ENCODE measurements at regions not wholly inside any gene's neighbourhood (a gene's known extent, or its start where the extent isn't known, plus 50 kb on each side); places are given as distances from the start of the nearest gene placed in this dataset.
"Not testable (repeated sequence)": the region's sequence is repeated elsewhere in the genome, so short reads cannot be mapped to it uniquely, and the experiment has no call there.

GRCh38 chr14:41532255-41532654 is 74.4 kb upstream of the LRFN5 start:
- DNase-seq, result no peak
- Histone ChIP-seq H3K9me3 (peaks cover 0 to 21% (median 0%) of the 10 kb centered on the region in 12 donors), H3K4me1 (no peaks in the 10 kb centered on the region), H3K27me3 (no peaks in the 10 kb centered on the region), H3K36me3 (no peaks in the 10 kb centered on the region), H3K4me3 (no peak overlapping the region), H3K27ac (no peak overlapping the region)
- intact Hi-C loops (cut with DNase I), result no loop called here
- no peak for ATAC-seq
- 66 to 73% (median 68%) methylated on average over 2 of the region's 2 CpGs for WGBS, 4 donors
- TF ChIP-seq POLR2A (IDR thresholded peaks at IDR 0.05) (no peak), CTCF (IDR thresholded peaks at IDR 0.05) (no peak)

GRCh38 chr14:41521891-41522290 is 84.8 kb upstream of the LRFN5 start:
- intact Hi-C loops (cut with DNase I), result no loop called here

GRCh38 chr14:41518030-41518429 is 88.6 kb upstream of the LRFN5 start:
- H3K4me3 ChIP-seq; H3K27ac ChIP-seq; H3K36me3 ChIP-seq; H3K4me1 ChIP-seq; ATAC-seq; H3K27me3 ChIP-seq; H3K9me3 ChIP-seq; intact Hi-C loops (cut with DNase I); DNase-seq: not testable (repeated sequence)
- 77 to 88% (median 87%) methylated on average over 7 to 11 of the region's 11 CpGs for WGBS, 4 donors

More at GRCh38 chr14:41521891-41522290, 84.8 kb upstream of the LRFN5 start:
- no peak for TF ChIP-seq POLR2A (IDR thresholded peaks at IDR 0.05)
- Histone ChIP-seq H3K4me1 (no peaks in the 10 kb centered on the region), H3K27ac (no peak overlapping the region), H3K27me3 (no peaks in the 10 kb centered on the region), H3K4me3 (no peak overlapping the region), H3K9me3 (no peaks in the 10 kb centered on the region), H3K36me3 (no peaks in the 10 kb centered on the region)
- ATAC-seq (no peak), DNase-seq (no peak)
- WGBS, 4 donors, result 69 to 94% (median 81%) methylated on average over 1 of the region's 1 CpG

DNA sequence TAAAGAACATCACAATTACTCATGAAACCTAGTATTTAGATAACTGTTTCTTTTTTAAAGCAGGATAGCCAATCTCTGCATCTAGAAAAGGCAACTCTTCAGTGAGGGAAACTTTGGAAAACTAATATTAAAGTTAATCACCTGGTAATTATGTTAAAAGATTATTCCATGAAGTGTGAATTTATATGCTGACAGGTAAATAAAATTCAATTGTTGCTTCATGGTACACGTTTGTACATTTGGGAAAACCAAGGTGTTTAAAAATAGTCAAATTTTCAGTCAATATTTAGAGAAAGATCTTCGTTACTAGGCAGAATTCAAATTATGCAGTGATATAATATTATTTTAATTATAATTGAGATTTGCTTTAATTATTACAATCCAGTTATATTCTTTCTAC is 100.1 kb upstream of the LRFN5 start:
- no peaks in the 10 kb centered on the region for H3K4me1 ChIP-seq
- WGBS, 4 donors, result 56 to 70% (median 61%) methylated on average over 2 of the region's 2 CpGs
- no peaks in the 10 kb centered on the region for H3K9me3 ChIP-seq
- H3K4me3 ChIP-seq, result no peak overlapping the region
- H3K36me3 ChIP-seq, result no peaks in the 10 kb centered on the region
- intact Hi-C loops (cut with DNase I), result no loop called here
- no peak for TF ChIP-seq CTCF (IDR thresholded peaks at IDR 0.05)
- H3K27me3 ChIP-seq, result no peaks in the 10 kb centered on the region
- ATAC-seq (no peak), DNase-seq (no peak)
- H3K27ac ChIP-seq, result no peak overlapping the region

DNA sequence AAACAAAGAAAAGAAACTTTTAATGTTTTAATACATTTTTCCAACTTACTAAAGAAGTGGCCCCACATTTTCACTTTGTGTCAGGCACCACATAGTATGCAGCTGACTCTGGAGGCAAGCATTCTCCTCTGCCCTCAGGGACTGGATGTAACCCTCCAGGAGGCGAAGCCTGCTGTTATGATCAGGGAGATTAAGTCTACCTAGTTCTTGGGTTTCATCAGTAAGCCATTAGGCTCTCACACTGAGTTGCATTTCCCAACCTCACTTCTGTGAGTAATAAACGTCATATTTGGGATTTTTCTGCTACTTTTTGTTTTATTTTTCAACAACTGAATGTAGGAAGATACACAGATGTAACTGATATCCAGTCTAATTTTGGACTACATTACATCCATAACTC is 101.2 kb upstream of the LRFN5 start:
- Histone ChIP-seq H3K4me1 (no peaks in the 10 kb centered on the region), H3K27me3 (no peaks in the 10 kb centered on the region), H3K27ac (no peak overlapping the region), H3K36me3 (no peaks in the 10 kb centered on the region), H3K4me3 (no peak overlapping the region), H3K9me3 (no peaks in the 10 kb centered on the region)
- intact Hi-C loops (cut with DNase I), result no loop called here
- TF ChIP-seq CTCF (IDR thresholded peaks at IDR 0.05) (no peak), POLR2A (IDR thresholded peaks at IDR 0.05) (no peak)
- 46 to 64% (median 56%) methylated on average over 2 of the region's 2 CpGs for WGBS, 4 donors
- ATAC-seq (no peak), DNase-seq (no peak)
